ENCODE measurements at regions not wholly inside any gene's neighbourhood (a gene's known extent, or its start where the extent isn't known, plus 50 kb on each side); places are given as distances from the start of the nearest gene placed in this dataset.

DNA sequence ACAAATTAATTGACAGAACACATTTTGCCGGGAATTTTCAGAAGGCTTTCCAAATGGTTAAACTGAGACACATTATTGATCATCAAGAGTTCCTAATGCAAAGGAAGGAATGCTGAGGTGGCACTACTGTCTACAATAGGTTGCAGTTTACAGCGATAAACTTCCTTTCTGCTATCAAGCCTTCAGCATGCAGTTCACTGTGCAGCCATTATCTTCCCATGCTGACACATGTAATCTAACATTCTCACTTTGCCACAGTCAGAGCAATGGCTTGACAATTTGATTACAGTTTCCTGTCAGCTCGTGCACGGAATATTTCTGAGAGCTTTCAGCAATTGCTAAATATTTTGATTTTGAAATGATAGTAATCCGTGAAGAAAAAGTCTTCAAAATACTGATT is 166.9 kb upstream of the PRMT6 start:
- TF ChIP-seq CTCF (IDR thresholded peaks at IDR 0.05; ENCODE audit: low read depth, low read length), result no peak
- no peak for TF ChIP-seq MYC (IDR thresholded peaks at IDR 0.05; ENCODE audit: low read depth, low read length)
- TF ChIP-seq, protein P1, sequence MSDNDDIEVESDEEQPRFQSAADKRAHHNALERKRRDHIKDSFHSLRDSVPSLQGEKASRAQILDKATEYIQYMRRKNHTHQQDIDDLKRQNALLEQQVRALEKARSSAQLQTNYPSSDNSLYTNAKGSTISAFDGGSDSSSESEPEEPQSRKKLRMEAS (IDR thresholded peaks at IDR 0.05; ENCODE audit: low read depth, low read length), result no peak
- TF ChIP-seq POLR2A (IDR thresholded peaks at IDR 0.05; ENCODE audit: extremely low read depth, insufficient read length), result no peak
- no peak for DNase-seq (ENCODE audit: low read depth)
- no peak overlapping the region for H3K4me3 ChIP-seq (ENCODE audit: low read depth, low read length)

GRCh38 chr1:106897976-106898375 is 158.5 kb upstream of the PRMT6 start:
- DNase-seq (ENCODE audit: low read depth), result no peak
- TF ChIP-seq MYC (IDR thresholded peaks at IDR 0.05; ENCODE audit: low read depth, low read length) (no peak), POLR2A (IDR thresholded peaks at IDR 0.05; ENCODE audit: extremely low read depth, insufficient read length) (no peak), CTCF (IDR thresholded peaks at IDR 0.05; ENCODE audit: low read depth, low read length) (no peak)
- TF ChIP-seq, protein P1 (IDR thresholded peaks at IDR 0.05; ENCODE audit: low read depth, low read length), result no peak
- no peak overlapping the region for H3K4me3 ChIP-seq (ENCODE audit: low read depth, low read length)

GRCh38 chr1:106899644-106900043 is 156.8 kb upstream of the PRMT6 start:
- TF ChIP-seq, protein P1 (IDR thresholded peaks at IDR 0.05; ENCODE audit: low read depth, low read length), result no peak
- TF ChIP-seq CTCF (IDR thresholded peaks at IDR 0.05; ENCODE audit: low read depth, low read length), result no peak
- TF ChIP-seq MYC (IDR thresholded peaks at IDR 0.05; ENCODE audit: low read depth, low read length), result no peak
- no peak for TF ChIP-seq POLR2A (IDR thresholded peaks at IDR 0.05; ENCODE audit: extremely low read depth, insufficient read length)
- no peak overlapping the region for H3K4me3 ChIP-seq (ENCODE audit: low read depth, low read length)
- no peak for DNase-seq (ENCODE audit: low read depth)

DNA sequence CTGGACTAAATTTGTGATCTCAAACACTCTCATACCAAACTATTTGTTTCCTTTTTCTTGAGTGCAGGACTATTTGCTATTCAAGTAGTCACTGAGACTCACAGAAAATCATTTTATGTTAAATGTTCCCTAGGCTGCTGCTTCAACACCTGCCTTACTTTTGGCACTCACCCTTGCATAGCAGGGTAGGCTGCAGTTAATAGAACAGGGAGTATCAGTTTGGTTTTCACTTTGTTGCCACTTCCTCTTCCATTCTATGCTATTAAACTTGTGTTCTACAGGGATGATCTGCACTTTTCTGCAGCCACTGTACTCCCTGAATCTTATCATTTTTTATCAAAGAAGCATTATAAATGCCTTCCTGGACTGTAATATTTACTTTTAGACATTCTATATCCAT is 148.7 kb upstream of the PRMT6 start:
- no peak for TF ChIP-seq CTCF (IDR thresholded peaks at IDR 0.05; ENCODE audit: low read depth, low read length)
- no peak for TF ChIP-seq POLR2A (IDR thresholded peaks at IDR 0.05; ENCODE audit: extremely low read depth, insufficient read length)
- TF ChIP-seq, protein P1 (IDR thresholded peaks at IDR 0.05; ENCODE audit: low read depth, low read length), result no peak
- no peak for TF ChIP-seq MYC (IDR thresholded peaks at IDR 0.05; ENCODE audit: low read depth, low read length)
- no peak for DNase-seq (ENCODE audit: low read depth)
- H3K4me3 ChIP-seq (ENCODE audit: low read depth, low read length), result no peak overlapping the region

- no peak overlapping the region for H3K4me3 ChIP-seq (ENCODE audit: low read depth, low read length)
- DNase-seq (ENCODE audit: low read depth), result no peak
- TF ChIP-seq, protein P1 (IDR thresholded peaks at IDR 0.05; ENCODE audit: low read depth, low read length), result no peak
- TF ChIP-seq POLR2A (IDR thresholded peaks at IDR 0.05; ENCODE audit: extremely low read depth, insufficient read length) (no peak), MYC (IDR thresholded peaks at IDR 0.05; ENCODE audit: low read depth, low read length) (no peak), CTCF (IDR thresholded peaks at IDR 0.05; ENCODE audit: low read depth, low read length) (no peak)
These were observed 147.8 kb upstream of the PRMT6 start for GRCh38 chr1:106908689-106909088.

DNA sequence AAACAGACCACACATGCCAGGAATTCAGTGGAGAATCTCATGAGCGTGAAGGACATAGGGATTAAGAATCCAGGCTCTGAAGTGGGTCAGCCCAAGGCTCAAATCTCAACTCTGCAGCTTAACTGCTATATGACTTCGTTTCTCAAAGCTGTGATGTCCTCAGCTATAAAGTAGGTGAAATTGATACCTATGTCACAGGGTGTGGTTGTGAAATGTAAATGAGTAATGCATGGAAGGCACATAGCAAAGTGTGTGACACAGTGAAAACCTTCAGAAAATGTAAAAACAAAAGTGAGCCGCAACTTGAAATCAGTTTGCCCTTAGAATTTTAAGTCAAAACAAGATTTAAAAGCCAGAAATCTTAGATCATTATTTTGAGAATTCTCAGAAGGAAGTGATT is 145.7 kb upstream of the PRMT6 start:
- DNase-seq (ENCODE audit: low read depth), result no peak
- TF ChIP-seq CTCF (IDR thresholded peaks at IDR 0.05; ENCODE audit: low read depth, low read length) (no peak), MYC (IDR thresholded peaks at IDR 0.05; ENCODE audit: low read depth, low read length) (no peak), POLR2A (IDR thresholded peaks at IDR 0.05; ENCODE audit: extremely low read depth, insufficient read length) (no peak)
- TF ChIP-seq, protein P1 (IDR thresholded peaks at IDR 0.05; ENCODE audit: low read depth, low read length), result no peak
- H3K4me3 ChIP-seq (ENCODE audit: low read depth, low read length), result no peak overlapping the region
